Liver (tissue), 8 donors: ENCODE measurements at regions not wholly inside any gene's neighbourhood (a gene's known extent, or its start where the extent isn't known, plus 50 kb on each side); places are given as distances from the start of the nearest gene placed in this dataset.

ENCODE experiments used
- DNase-seq: peaks from one replicate; pipeline ENCODE4 v3.0.0-alpha.2; 2017; ENCODE audit warnings: low spot score
- H3K27ac ChIP-seq, 2 donors: one replicate each; pipeline ENCODE4 v1.7.0; 2013; ENCODE audit warnings: inconsistent platforms in 2 of 2, low read length in 2 of 2, control low read depth in 1 of 2, low read depth in 1 of 2, mild to moderate bottlenecking in 1 of 2
- H3K27me3 ChIP-seq, 4 donors: one replicate each; pipeline versions ENCODE4 v1.6.1 to v1.7.0; 2013; ENCODE audit warnings: low read length in 3 of 4, inconsistent platforms in 1 of 4, mild to moderate bottlenecking in 1 of 4, moderate library complexity in 1 of 4; ENCODE audit not compliant: control insufficient read depth in 4 of 4, insufficient read depth in 4 of 4
- H3K36me3 ChIP-seq, 4 donors: one replicate each; pipeline versions ENCODE4 v1.6.1 to v1.7.0; 2013; ENCODE audit warnings: low read length in 3 of 4, mild to moderate bottlenecking in 3 of 4, low read depth in 1 of 4, moderate library complexity in 1 of 4; ENCODE audit not compliant: control insufficient read depth in 4 of 4, insufficient read depth in 3 of 4
- H3K4me1 ChIP-seq, 4 donors: one replicate each; pipeline versions ENCODE4 v1.6.1 to v1.7.0; 2013; ENCODE audit warnings: low read length in 3 of 4, mild to moderate bottlenecking in 3 of 4, moderate library complexity in 1 of 4; ENCODE audit not compliant: control insufficient read depth in 4 of 4, insufficient read depth in 4 of 4
- H3K4me3 ChIP-seq, 3 donors: one replicate each; pipeline versions ENCODE4 v1.6.1 to v1.7.0; 2013; ENCODE audit warnings: low read length in 3 of 3, control low read depth in 1 of 3, low read depth in 1 of 3, mild to moderate bottlenecking in 1 of 3
- H3K9ac ChIP-seq, 2 donors: one replicate each; pipeline ENCODE4 v1.7.0; 2013; ENCODE audit warnings: low read length in 2 of 2, mild to moderate bottlenecking in 2 of 2, moderate library complexity in 2 of 2, control low read depth in 1 of 2, low read depth in 1 of 2
- H3K9me3 ChIP-seq, 4 donors: one replicate each; pipeline versions ENCODE4 v1.6.1 to v1.7.0; 2013; ENCODE audit warnings: low read length in 3 of 4; ENCODE audit not compliant: control insufficient read depth in 4 of 4
- ATF3 ChIP-seq: IDR thresholded peaks from 2 replicates; pipeline ENCODE4 v1.6.1; 2016; ENCODE audit warnings: antibody characterized with exemption
- EGR1 ChIP-seq, 2 donors: IDR thresholded peaks; 2 replicates each; pipeline ENCODE4 v1.6.1; 2016 to 2018; ENCODE audit warnings: antibody characterized with exemption in 2 of 2, low read depth in 2 of 2
- FOXA1 ChIP-seq: IDR thresholded peaks from 2 replicates; pipeline ENCODE4 v1.6.1; 2016; ENCODE audit warnings: antibody characterized with exemption
- FOXA2 ChIP-seq: IDR thresholded peaks from 2 replicates; pipeline ENCODE4 v1.6.1; 2016; ENCODE audit warnings: antibody characterized with exemption
- GABPA ChIP-seq, 2 donors: IDR thresholded peaks in 1 of 2; conservative IDR thresholded peaks in 1 of 2; 2 replicates each; pipeline ENCODE4 v1.6.1; 2016; ENCODE audit warnings: antibody characterized with exemption in 2 of 2, mild to moderate bottlenecking in 1 of 2, moderate library complexity in 1 of 2
- HNF4A ChIP-seq, 2 donors: conservative IDR thresholded peaks; 2 replicates each; pipeline ENCODE4 v1.6.1; 2016; ENCODE audit warnings: antibody characterized with exemption in 2 of 2, mild to moderate bottlenecking in 2 of 2
- HNF4G ChIP-seq: IDR thresholded peaks from 2 replicates; pipeline ENCODE4 v1.6.1; 2016; ENCODE audit warnings: antibody characterized with exemption
- JUND ChIP-seq, 2 donors: IDR thresholded peaks; 2 replicates each; pipeline ENCODE4 v1.6.1; 2016; ENCODE audit warnings: antibody characterized with exemption in 2 of 2
- MAX ChIP-seq: IDR thresholded peaks from 2 replicates; pipeline ENCODE4 v1.6.1; 2016; ENCODE audit warnings: antibody characterized with exemption
- NR2F2 ChIP-seq: IDR thresholded peaks from 2 replicates; pipeline ENCODE4 v1.6.1; 2016; ENCODE audit warnings: antibody characterized with exemption
- RAD21 ChIP-seq, 2 donors: IDR thresholded peaks; 2 replicates each; pipeline ENCODE4 v1.6.1; 2016; ENCODE audit warnings: antibody characterized with exemption in 2 of 2, mild to moderate bottlenecking in 2 of 2
- RXRA ChIP-seq, 2 donors: IDR thresholded peaks; 2 replicates each; pipeline ENCODE4 v1.6.1; 2017 to 2018; ENCODE audit warnings: antibody characterized with exemption in 2 of 2, mild to moderate bottlenecking in 1 of 2
- SP1 ChIP-seq: IDR thresholded peaks from 2 replicates; pipeline ENCODE4 v1.6.1; 2018; ENCODE audit warnings: antibody characterized with exemption, mild to moderate bottlenecking
- TAF1 ChIP-seq: conservative IDR thresholded peaks from 2 replicates; pipeline ENCODE4 v1.6.1; 2016; ENCODE audit warnings: antibody characterized with exemption, mild to moderate bottlenecking
- YY1 ChIP-seq: IDR thresholded peaks from 2 replicates; pipeline ENCODE4 v1.6.1; 2016; ENCODE audit warnings: antibody characterized with exemption, mild to moderate bottlenecking
- WGBS: extraction: QIAGEN DNeasy Blood & Tissue Kit; methylation state at CpG from one replicate; pipeline ENCODE4 v1.1.7; 2013; 5-methylcytosine and 5-hydroxymethylcytosine counted together
- TF ChIP-seq, protein P1 (sequence below): fragments of 150-350 bp; IDR thresholded peaks from 2 replicates; pipeline ENCODE4 v1.5.1; 2017; ENCODE audit warnings: improper control_type of control experiment, low read depth, low read length; ENCODE audit not compliant: missing input control
- TF ChIP-seq, protein P2 (sequence below): IDR thresholded peaks from 2 replicates; pipeline ENCODE4 v1.6.1; 2016; ENCODE audit warnings: antibody characterized with exemption, mild to moderate bottlenecking
- TF ChIP-seq, protein P3 (sequence below): IDR thresholded peaks from 2 replicates; pipeline ENCODE4 v1.6.1; 2016; ENCODE audit warnings: antibody characterized with exemption
- donor health status: healthy.
- donor health status: healthy.
- donor health status: healthy.
- donor health status: healthy.
- donor health status: healthy.

- no peak for TF ChIP-seq JUND (IDR thresholded peaks at IDR 0.05)
- TF ChIP-seq YY1 = no peak
- TF ChIP-seq, protein P1, sequence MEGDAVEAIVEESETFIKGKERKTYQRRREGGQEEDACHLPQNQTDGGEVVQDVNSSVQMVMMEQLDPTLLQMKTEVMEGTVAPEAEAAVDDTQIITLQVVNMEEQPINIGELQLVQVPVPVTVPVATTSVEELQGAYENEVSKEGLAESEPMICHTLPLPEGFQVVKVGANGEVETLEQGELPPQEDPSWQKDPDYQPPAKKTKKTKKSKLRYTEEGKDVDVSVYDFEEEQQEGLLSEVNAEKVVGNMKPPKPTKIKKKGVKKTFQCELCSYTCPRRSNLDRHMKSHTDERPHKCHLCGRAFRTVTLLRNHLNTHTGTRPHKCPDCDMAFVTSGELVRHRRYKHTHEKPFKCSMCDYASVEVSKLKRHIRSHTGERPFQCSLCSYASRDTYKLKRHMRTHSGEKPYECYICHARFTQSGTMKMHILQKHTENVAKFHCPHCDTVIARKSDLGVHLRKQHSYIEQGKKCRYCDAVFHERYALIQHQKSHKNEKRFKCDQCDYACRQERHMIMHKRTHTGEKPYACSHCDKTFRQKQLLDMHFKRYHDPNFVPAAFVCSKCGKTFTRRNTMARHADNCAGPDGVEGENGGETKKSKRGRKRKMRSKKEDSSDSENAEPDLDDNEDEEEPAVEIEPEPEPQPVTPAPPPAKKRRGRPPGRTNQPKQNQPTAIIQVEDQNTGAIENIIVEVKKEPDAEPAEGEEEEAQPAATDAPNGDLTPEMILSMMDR = no peak
- TF ChIP-seq RXRA (IDR thresholded peaks at IDR 0.05) = no peak
- TF ChIP-seq HNF4A (conservative IDR thresholded peaks at IDR 0.05) = no peak
These were observed 93.5 kb upstream of the LANCL2 start (continued) for GRCh38 chr7:55271661-55272060.

GRCh38 chr7:55272328-55272727 lies 92.8 kb upstream of the LANCL2 start:
- H3K4me1 ChIP-seq = no peaks in the 10 kb centered on the region
- TF ChIP-seq SP1 (no peak), HNF4A (conservative IDR thresholded peaks at IDR 0.05) (no peak), RAD21 (IDR thresholded peaks at IDR 0.05) (no peak), RXRA (IDR thresholded peaks at IDR 0.05) (no peak), TAF1 (no peak), MAX (no peak), ATF3 (no peak), HNF4G (no peak), YY1 (no peak), JUND (IDR thresholded peaks at IDR 0.05) (no peak), GABPA (IDR thresholded peaks at IDR 0.05 in 1 of 2, conservative IDR thresholded peaks at IDR 0.05 in 1 of 2) (no peak), FOXA1 (no peak), FOXA2 (no peak), NR2F2 (no peak), EGR1 (IDR thresholded peaks at IDR 0.05; ENCODE audit: low read depth in 2 of 2) (no peak)
- TF ChIP-seq, protein P2, sequence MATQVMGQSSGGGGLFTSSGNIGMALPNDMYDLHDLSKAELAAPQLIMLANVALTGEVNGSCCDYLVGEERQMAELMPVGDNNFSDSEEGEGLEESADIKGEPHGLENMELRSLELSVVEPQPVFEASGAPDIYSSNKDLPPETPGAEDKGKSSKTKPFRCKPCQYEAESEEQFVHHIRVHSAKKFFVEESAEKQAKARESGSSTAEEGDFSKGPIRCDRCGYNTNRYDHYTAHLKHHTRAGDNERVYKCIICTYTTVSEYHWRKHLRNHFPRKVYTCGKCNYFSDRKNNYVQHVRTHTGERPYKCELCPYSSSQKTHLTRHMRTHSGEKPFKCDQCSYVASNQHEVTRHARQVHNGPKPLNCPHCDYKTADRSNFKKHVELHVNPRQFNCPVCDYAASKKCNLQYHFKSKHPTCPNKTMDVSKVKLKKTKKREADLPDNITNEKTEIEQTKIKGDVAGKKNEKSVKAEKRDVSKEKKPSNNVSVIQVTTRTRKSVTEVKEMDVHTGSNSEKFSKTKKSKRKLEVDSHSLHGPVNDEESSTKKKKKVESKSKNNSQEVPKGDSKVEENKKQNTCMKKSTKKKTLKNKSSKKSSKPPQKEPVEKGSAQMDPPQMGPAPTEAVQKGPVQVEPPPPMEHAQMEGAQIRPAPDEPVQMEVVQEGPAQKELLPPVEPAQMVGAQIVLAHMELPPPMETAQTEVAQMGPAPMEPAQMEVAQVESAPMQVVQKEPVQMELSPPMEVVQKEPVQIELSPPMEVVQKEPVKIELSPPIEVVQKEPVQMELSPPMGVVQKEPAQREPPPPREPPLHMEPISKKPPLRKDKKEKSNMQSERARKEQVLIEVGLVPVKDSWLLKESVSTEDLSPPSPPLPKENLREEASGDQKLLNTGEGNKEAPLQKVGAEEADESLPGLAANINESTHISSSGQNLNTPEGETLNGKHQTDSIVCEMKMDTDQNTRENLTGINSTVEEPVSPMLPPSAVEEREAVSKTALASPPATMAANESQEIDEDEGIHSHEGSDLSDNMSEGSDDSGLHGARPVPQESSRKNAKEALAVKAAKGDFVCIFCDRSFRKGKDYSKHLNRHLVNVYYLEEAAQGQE = no peak
- TF ChIP-seq, protein P1 = no peak
- TF ChIP-seq, protein P3, sequence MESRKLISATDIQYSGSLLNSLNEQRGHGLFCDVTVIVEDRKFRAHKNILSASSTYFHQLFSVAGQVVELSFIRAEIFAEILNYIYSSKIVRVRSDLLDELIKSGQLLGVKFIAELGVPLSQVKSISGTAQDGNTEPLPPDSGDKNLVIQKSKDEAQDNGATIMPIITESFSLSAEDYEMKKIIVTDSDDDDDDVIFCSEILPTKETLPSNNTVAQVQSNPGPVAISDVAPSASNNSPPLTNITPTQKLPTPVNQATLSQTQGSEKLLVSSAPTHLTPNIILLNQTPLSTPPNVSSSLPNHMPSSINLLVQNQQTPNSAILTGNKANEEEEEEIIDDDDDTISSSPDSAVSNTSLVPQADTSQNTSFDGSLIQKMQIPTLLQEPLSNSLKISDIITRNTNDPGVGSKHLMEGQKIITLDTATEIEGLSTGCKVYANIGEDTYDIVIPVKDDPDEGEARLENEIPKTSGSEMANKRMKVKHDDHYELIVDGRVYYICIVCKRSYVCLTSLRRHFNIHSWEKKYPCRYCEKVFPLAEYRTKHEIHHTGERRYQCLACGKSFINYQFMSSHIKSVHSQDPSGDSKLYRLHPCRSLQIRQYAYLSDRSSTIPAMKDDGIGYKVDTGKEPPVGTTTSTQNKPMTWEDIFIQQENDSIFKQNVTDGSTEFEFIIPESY = no peak
- H3K27ac ChIP-seq = no peak overlapping the region
- H3K27me3 ChIP-seq = no peaks in the 10 kb centered on the region
- DNase-seq = no peak
- H3K9me3 ChIP-seq = no peaks in the 10 kb centered on the region
- H3K9ac ChIP-seq = no peak overlapping the region
- WGBS = 48% methylated on average over 4 of the region's 4 CpGs
- no peaks in the 10 kb centered on the region for H3K36me3 ChIP-seq
- no peak overlapping the region for H3K4me3 ChIP-seq
